DND-41 (cell line): ENCODE measurements at regions not wholly inside any gene's neighbourhood (a gene's known extent, or its start where the extent isn't known, plus 50 kb on each side); places are given as distances from the start of the nearest gene placed in this dataset.
"Not testable (repeated sequence)": the region's sequence is repeated elsewhere in the genome, so short reads cannot be mapped to it uniquely, and the experiment has no call there.

ENCODE experiments used
- ATAC-seq: fragments of 200-7000 bp; cut with Tn5 transposase; 3 replicates; pipeline ENCODE4 v1.9.1; 2021; ENCODE audit warnings: low read depth; ENCODE audit not compliant: insufficient read depth
- DNase-seq: peaks from one replicate; pipeline ENCODE4 v3.0.0-alpha.2; 2020
- H2AFZ ChIP-seq: 2 replicates; pipeline ENCODE4 v1.6.0; 2012; ENCODE audit warnings: low read depth, low read length
- H3K27ac ChIP-seq: 2 replicates; pipeline ENCODE4 v1.5.1; 2012; ENCODE audit warnings: low read length, inconsistent platforms
- H3K27me3 ChIP-seq: fragments of 200-600 bp; sonication (generic); 2 replicates; pipeline ENCODE4 v1.6.0; 2012; ENCODE audit warnings: low read length, mild to moderate bottlenecking, inconsistent platforms; ENCODE audit not compliant: insufficient read depth, poor library complexity
- H3K36me3 ChIP-seq: 2 replicates; pipeline ENCODE4 v1.5.1; 2012; ENCODE audit warnings: low read length, inconsistent platforms; ENCODE audit not compliant: insufficient read depth
- H3K4me1 ChIP-seq: 2 replicates; pipeline ENCODE4 v1.5.1; 2012; ENCODE audit warnings: mild to moderate bottlenecking, low read length; ENCODE audit not compliant: insufficient read depth
- H3K4me2 ChIP-seq: 2 replicates; pipeline ENCODE4 v1.6.0; 2012; ENCODE audit warnings: mild to moderate bottlenecking, moderate library complexity, low read length, inconsistent platforms; ENCODE audit not compliant: insufficient read depth
- H3K4me3 ChIP-seq, 2 experiments: fragments of 200-600 bp in 1 of 2; shearing (Covaris generic) in 1 of 2; 2 replicates each; pipeline ENCODE4 v1.5.1; 2012 to 2016; ENCODE audit warnings: inconsistent platforms in 2 of 2, low read length in 2 of 2, mild to moderate bottlenecking in 2 of 2, low read depth in 1 of 2, moderate library complexity in 1 of 2
- H3K79me2 ChIP-seq: 2 replicates; pipeline ENCODE4 v1.6.0; 2012; ENCODE audit warnings: low read length, inconsistent platforms; ENCODE audit not compliant: insufficient read depth
- H3K9ac ChIP-seq: 2 replicates; pipeline ENCODE4 v1.6.0; 2012; ENCODE audit warnings: low read depth, mild to moderate bottlenecking, inconsistent platforms, low read length, moderate library complexity
- H3K9me3 ChIP-seq: 2 replicates; pipeline ENCODE4 v1.5.1; 2012; ENCODE audit warnings: low read length, moderate library complexity, mild to moderate bottlenecking, inconsistent platforms; ENCODE audit not compliant: insufficient read depth, severe bottlenecking
- H4K20me1 ChIP-seq: 2 replicates; pipeline ENCODE4 v1.6.0; 2012; ENCODE audit warnings: low read length; ENCODE audit not compliant: insufficient read depth
- EZH2 ChIP-seq: IDR thresholded peaks from 3 replicates; pipeline ENCODE4 v1.6.1; 2012; ENCODE audit warnings: borderline replicate concordance, low read depth, mild to moderate bottlenecking, moderate library complexity, low read length, inconsistent platforms; ENCODE audit not compliant: severe bottlenecking
- TF ChIP-seq, protein P1 (sequence below): IDR thresholded peaks from 2 replicates; pipeline ENCODE4 v1.5.1; 2012; ENCODE audit warnings: borderline replicate concordance, low read length, moderate library complexity, mild to moderate bottlenecking; ENCODE audit not compliant: poor library complexity, severe bottlenecking; ENCODE audit errors: extremely low read depth

- H3K27ac ChIP-seq, H3K9me3 ChIP-seq, H3K4me1 ChIP-seq, H3K27me3 ChIP-seq, H4K20me1 ChIP-seq, H3K4me3 ChIP-seq, DNase-seq, H3K9ac ChIP-seq, H3K36me3 ChIP-seq, H2AFZ ChIP-seq, H3K79me2 ChIP-seq, ATAC-seq, H3K4me2 ChIP-seq: not testable (repeated sequence)
Measured at GRCh38 chr4:18159117-18159912, 137.8 kb upstream of the LCORL start.

DNA sequence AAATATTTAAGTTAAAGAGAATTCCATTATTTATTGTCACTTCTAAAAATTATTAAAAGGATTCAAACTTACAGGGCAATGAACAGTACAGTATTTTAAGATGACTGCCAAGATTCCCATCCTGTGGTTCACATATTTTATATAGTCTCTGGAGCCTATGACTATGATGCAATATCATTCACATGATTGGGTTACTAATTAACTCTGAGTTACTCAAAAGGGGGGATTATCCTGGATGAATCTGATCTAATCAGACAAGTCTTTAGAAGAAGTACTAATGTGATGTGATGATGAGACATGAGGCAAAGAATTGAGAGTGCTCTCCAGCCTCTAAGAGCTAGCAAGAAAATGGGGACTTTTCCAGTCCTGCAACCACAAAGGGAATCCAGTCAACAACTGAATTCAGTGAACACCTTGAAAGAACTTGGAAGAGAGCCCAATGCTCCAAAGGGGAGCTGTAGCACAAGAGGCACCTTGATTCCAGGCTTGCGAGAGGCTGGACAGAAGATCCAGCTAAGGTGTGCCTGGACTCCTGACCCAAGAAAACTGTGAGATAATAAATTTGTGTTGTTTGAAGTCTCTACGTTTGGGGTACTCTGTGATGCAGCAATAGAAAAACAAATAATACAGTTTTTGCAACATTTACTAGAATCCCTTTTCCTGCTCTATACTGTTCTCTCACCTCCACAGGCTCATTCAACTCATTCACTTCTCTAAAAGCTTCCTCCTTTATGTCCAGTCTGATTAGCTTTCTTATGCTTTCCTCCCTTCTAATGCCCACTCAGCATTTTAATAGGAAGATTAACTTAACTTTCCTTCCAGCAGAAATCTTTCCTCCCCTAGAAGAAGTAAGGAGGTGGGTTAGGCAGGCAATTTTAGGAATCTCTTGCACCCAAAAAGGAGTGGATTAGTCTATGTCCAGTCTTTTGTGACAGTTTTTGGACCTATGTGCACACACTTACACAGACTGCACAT, 133.8 kb upstream of the LCORL start:
- no peak overlapping the region for H2AFZ ChIP-seq
- H3K4me1 ChIP-seq = no peaks in the 10 kb centered on the region
- DNase-seq = no peak
- no peak overlapping the region for H3K4me3 ChIP-seq
- no peaks in the 10 kb centered on the region for H4K20me1 ChIP-seq
- no peak overlapping the region for H3K4me2 ChIP-seq
- no peaks in the 10 kb centered on the region for H3K9me3 ChIP-seq
- H3K79me2 ChIP-seq = no peaks in the 10 kb centered on the region
- H3K27ac ChIP-seq = no peak overlapping the region
- no peak for TF ChIP-seq EZH2
- TF ChIP-seq, protein P1, sequence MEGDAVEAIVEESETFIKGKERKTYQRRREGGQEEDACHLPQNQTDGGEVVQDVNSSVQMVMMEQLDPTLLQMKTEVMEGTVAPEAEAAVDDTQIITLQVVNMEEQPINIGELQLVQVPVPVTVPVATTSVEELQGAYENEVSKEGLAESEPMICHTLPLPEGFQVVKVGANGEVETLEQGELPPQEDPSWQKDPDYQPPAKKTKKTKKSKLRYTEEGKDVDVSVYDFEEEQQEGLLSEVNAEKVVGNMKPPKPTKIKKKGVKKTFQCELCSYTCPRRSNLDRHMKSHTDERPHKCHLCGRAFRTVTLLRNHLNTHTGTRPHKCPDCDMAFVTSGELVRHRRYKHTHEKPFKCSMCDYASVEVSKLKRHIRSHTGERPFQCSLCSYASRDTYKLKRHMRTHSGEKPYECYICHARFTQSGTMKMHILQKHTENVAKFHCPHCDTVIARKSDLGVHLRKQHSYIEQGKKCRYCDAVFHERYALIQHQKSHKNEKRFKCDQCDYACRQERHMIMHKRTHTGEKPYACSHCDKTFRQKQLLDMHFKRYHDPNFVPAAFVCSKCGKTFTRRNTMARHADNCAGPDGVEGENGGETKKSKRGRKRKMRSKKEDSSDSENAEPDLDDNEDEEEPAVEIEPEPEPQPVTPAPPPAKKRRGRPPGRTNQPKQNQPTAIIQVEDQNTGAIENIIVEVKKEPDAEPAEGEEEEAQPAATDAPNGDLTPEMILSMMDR = no peak
- no peaks in the 10 kb centered on the region for H3K36me3 ChIP-seq
- H3K27me3 ChIP-seq = no peaks in the 10 kb centered on the region
- ATAC-seq = no peak
- no peak overlapping the region for H3K9ac ChIP-seq

GRCh38 chr4:18138076-18138665, 116.6 kb upstream of the LCORL start:
- H2AFZ ChIP-seq = no peak overlapping the region
- no peaks in the 10 kb centered on the region for H3K79me2 ChIP-seq
- TF ChIP-seq EZH2 = no peak
- TF ChIP-seq, protein P1 = no peak
- H3K9me3 ChIP-seq = no peaks in the 10 kb centered on the region
- no peak overlapping the region for H3K9ac ChIP-seq
- no peak for DNase-seq
- no peaks in the 10 kb centered on the region for H3K4me1 ChIP-seq
- H3K4me2 ChIP-seq = no peak overlapping the region
- no peaks in the 10 kb centered on the region for H3K36me3 ChIP-seq
- no peak for ATAC-seq
- no peak overlapping the region for H3K4me3 ChIP-seq
- no peaks in the 10 kb centered on the region for H4K20me1 ChIP-seq
- H3K27ac ChIP-seq = no peak overlapping the region
- H3K27me3 ChIP-seq = no peaks in the 10 kb centered on the region
